ENCODE measurements at regions not wholly inside any gene's neighbourhood (a gene's known extent, or its start where the extent isn't known, plus 50 kb on each side); places are given as distances from the start of the nearest gene placed in this dataset.
"Not testable (repeated sequence)": the region's sequence is repeated elsewhere in the genome, so short reads cannot be mapped to it uniquely, and the experiment has no call there.

DNA sequence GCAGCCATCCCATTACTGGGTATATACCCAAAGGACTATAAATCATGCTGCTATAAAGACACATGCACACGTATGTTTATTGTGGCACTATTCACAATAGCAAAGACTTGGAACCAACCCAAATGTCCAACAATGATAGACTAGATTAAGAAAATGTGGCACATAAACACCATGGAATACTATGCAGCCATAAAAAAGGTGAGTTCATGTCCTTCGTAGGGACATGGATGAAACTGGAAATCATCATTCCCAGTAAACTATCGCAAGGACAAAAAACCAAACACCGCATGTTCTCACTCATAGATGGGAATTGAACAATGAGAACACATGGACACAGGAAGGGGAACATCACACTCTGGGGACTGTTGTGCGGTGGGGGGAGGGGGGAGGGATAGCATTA, 550.4 kb upstream of the ID2 start:
- DNase-seq = not testable (repeated sequence)

DNA sequence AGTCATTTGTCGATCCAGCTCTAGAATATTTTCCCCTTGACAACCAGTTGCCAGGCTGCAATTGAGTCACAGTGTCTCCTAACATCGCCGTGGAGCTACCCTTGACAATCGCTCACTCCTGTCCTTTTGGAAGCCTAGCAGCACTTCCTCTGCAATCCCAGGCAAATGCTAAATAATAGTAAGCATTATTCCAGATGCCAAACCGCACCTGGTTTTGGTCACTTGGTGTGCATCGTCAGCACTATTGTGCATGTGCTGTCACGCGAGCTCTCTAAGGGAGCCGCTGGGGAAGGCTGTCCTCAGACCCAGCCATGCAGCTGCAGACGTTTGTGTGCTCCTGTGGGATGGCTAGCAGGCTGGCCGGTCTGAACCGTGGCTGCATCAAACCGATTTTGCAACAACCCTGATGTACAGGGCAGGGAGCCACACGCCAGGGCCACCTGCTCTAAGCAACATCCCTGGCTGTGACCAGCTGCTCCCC, 549.5 kb upstream of the ID2 start:
- peak in 4 of 14 donors; percentile 43 to 59 (median 53) for DNase-seq

DNA sequence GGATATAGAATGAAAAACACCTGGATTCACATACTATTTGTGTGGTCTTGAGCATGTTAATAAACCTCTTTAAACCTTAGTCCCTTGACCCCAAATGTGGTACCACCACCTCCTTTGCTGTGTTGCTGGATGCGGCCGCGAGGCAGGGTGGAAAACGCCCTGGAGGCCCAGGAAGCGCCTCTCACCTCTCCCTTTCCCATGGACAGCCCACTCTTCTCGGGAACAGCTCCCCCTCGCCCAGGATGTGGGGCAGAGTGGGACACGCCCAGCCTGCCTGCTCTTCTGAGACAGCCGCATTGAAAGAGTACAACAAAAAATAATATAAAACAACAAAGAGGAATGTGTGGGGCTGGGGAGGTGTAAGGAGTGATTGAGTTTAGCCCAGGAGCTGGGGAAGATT, 549.0 kb upstream of the ID2 start:
- no peak for DNase-seq

DNA sequence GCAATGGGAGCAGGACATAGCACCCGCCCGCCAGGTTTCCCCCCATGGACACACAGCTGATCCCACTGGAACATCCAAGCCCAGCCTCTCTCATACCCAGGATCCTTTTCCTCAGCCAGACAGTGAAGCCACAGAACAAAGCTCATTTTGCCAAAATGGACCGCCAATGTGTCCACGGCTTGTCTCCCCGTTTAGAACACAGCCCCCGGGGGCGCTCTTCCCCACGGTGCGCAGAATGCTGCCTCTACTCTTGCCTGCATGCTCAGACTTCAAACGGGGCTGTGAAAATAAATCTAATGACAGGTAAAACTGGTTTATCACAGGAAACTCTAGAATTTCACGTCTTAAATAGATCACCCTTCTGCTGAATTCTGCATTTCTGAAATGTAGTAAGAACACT, 548.5 kb upstream of the ID2 start:
- DNase-seq = no peak

DNA sequence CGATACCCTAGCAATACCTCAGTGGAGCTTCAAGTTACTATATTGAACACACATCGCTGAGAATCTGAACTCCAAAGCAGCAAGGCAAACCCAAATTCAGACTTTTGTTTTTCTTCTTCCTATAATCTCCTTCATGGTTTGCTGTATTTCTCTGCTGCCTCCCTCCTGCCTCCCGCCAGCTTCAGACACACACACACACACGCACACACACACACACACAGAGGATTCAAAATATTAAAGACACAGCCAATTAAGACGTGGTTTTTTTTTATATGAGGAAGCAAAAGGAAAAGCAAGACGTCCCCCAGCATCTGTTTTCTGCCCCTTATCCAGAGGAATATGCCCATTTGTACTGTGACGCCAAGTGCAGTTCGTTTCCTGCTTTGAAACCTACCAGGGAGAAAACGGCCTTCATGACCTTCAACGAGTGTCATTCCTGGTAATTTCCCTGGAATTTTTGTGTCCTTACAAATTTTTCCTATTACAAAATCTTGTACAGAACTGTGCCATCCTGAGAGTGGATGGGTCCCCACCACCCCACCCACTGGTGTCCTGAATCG, 547.9 kb upstream of the ID2 start:
- no peak for DNase-seq

DNA sequence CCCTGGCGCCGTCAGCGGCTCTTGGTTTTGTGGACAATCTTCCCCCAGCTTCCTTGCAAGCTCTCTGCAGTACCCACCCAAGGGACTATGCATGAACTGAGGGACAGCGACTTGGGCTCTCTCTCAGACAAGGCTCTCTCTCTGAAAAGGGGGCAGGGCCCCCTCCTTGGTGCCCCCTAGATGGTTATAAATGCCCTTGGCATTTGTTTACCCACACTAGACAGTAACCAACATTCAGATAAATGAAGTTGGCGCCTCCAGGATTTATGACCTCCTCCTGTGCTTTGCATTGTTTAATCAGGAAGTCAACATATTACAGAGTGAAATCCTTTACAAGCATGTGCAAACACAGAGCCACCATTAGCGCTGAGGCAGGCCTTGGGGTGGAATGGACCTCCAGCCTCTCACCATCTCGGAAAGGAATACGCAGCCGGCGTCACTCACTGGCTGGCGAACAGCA, 547.4 kb upstream of the ID2 start:
- no peak for DNase-seq

DNA sequence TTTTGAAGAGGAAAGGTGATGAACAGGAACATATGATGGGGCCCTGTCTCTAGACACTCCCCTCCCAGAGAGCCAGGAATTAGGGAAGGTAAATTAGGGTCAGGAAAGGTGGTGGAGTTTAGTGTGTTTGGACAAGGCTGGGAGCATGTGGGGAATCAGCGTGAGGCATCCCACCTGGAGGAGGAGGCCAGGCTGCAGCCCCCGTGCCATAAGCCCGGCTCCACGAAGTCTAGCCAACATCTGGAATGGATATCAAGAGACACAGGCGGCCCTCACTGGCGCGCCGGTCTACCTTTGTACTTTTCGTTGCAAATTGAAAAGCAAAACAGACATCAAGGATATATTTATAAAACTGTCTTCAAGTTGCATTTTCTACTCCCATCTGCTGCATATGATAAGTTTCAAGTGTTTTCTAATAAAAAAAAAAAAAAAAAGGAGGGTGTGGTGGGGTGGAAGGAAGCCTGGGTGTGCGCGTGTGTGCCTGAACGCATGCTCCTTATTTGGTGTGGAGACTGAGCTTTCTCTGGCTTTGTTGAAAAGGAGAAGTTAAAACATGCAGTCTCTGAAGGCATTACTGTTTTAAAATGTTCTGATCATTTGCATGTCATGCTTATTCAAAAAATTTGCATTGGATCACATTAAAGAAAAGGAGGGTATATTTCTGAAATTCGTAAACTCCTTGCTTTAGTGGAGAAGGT, 546.7 kb upstream of the ID2 start:
- no peak for DNase-seq

GRCh38 chr2:8137801-8138200, 544.1 kb upstream of the ID2 start:
- DNase-seq = no peak

DNA sequence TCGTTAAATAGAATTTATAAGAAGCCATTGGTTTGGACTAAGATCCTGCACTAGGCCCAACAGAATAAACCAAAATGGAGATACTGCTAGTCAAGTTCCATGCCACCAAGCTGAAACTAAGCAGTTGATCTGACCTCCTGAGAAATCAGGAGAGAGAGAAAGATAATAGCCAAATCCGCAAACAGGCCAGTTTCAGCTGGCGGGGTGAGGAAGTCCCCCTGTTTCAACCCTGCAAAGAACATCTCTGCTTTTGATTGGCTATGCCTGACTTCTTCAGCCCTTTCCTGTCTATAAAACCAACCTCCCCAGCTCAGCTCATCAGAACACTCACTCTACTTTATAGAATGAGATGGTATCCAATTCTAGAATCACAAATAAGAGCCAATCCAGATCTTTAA, 543.3 kb upstream of the ID2 start:
- no peak for DNase-seq

DNA sequence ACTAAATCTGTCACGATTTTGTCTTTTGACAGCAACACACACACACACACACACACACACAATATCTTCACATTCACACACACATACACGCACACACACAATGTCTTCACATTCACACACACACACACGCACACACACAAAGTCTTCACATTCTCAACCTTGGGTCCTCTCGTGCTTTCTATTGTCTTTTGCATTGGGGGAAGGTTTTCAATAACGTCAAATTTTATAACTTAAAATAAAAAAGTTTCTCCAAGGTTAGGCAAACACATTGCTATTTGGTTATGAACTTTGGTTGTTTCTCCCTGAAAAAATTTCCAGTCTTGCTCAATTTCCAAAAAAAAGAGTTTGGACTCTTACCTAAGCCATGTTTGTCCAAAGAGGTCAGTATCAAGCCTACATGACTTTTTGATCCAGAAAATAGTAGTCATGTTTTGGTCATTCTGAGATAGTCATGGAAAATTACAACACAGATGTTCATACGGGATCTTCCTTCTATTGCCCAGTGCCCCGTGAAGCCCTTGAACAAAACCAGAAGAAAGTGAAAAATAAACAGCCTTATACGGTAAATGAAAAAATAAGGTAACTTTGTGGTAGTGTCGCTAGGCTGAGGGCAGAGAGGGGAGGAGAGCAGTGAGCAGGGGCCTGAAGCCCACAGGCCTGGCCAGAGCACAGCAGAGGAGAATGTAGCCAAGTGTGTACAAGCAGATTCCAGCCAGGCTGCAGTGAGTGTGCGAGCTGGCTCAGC, 542.8 kb upstream of the ID2 start:
- no peak for DNase-seq

DNA sequence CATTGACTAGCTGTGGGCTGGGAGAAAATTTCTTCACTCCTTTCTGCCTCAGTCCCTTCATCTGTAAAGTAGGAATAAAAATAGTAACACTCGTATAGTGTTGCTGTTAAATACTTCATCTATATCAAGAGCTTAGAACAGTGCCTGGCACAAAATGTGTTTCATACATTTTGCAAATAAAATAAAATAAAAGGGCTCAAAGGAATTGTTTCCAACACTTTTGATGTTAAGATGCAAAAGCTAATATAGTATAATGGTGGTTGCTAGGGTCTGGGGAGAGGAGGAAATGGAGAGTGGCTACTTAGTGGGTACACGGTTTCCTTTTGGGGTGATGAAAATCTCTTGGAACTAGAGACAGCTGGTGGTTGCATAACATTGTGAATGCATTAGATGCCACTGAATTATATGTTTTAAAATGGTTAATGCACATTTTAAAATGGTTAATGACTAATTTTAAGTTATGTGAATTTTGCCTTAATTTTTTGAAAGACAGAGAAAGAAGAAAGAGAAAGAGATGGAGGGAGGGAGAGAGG, 542.1 kb upstream of the ID2 start:
- no peak for DNase-seq

- no peak for DNase-seq
Measured at GRCh38 chr2:8141079-8141707, 540.7 kb upstream of the ID2 start.

DNA sequence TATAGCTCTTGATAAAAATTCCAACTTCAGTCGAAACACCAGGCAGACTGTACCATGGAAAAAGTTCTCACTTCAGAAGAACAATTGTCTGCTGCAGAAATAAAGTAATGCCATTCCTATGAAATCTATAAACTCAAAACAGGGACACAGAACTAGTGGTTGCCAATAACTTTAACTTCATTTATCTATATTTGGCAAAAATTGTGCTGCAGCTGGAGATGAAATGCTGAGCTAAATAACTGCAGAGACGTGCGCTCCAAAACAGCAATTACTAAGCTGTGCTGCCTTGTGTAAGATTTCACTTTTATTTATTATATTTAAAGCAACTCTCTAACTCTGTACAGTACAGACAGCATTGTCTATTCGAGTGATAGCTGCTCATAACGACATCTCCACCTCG, 540.1 kb upstream of the ID2 start:
- DNase-seq = no peak

GRCh38 chr2:8142461-8142860, 539.4 kb upstream of the ID2 start:
- no peak for DNase-seq

DNA sequence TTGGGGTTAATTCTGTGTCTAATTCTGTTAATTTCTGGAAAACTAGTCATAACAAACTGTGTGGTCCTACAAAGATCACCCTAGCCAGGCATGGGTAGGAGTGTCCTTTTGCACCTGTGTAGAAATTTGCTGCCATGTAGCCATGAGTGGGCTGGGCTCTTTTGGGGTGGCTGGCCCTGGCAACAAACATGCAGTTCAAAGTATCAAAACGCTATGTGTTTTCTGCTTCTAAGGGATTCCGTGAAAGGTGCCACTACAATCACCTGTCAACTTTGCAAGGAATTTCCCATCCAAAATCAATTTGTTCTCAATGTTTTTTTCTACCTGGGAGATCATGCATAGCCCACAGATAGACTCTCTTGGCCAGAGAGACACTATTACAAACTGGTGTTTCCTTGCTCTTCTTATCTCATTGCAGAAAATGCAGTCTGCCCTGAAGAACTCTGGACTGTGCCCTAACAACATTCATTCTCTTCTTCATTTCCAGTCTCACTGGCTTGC, 537.7 kb upstream of the ID2 start:
- DNase-seq = no peak

DNA sequence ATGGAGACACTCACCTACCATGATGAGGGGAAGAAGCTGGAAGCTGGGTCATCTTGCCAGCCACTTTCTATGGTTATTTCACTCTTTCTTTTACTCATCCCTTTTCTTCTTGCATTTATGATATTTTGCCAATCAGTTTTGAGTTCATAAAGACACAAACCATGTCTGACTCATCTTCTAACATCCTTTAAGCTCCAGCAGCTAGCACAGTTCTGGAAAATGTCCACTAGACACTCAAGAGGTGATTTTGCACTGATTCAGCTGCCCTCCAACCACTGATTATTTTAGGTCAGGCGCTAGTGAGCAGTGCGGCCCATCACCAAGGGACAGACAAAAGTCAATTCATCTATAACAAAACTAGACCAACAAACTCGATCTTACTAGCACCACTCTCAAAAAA, 537.1 kb upstream of the ID2 start:
- DNase-seq = no peak

DNA sequence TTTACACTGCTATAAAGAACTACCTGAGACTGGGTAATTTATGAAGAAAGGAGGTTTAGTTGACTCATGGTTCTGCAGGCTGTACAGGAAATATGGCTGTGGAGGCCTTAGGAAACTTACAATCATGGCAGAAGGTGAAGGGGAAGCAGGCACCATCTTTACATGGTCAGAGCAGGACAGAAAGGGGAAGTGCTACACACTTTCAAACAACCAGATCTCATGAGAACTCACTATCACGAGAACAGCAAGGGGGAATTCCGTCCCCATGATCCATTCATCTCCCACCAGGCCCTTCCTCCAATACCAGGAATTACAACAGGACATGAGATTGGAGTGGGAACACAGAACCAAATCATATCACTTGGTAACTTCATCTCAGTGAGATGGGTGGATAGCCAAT, 536.5 kb upstream of the ID2 start:
- DNase-seq = not testable (repeated sequence)

DNA sequence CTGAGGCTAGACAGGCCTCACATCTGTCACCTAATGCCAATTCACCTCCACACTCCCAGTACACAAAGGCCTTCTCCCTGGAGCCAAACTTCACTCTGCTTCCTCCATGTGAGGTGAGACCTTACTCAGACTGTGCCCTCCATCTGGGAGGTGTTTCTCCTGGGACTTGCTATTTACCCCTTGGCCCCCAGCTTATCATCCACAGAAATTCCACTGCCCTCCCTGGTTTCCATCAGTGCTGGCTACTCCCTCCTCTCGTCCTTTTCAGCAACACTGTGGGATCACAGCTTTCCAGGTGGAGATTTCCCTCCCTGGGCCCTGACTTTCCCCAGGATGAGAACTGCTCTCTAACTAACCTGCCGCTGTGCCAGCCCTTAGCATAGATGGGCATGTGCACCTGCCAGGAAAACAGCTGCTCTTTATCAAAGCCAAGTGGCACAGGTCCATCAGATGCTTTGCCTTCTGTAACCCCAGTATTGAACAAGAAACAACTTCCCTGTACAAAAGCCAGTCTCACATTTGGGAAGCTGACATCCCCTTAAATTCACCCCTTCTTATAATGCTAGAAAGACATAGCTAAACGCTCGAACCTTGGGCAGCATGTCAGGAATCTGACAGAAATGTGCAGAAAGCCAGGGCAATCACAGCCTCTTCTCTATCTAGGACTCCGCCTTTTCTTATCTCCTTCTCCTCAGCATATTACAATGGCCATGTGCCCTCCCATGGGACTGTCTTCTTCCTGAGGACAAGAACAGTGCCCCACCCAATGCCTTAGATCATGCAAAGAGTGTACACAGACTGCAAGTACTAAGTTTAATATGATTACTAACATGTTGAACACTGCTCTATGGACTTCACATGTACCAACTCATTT, 535.5 kb upstream of the ID2 start:
- no peak for DNase-seq

DNA sequence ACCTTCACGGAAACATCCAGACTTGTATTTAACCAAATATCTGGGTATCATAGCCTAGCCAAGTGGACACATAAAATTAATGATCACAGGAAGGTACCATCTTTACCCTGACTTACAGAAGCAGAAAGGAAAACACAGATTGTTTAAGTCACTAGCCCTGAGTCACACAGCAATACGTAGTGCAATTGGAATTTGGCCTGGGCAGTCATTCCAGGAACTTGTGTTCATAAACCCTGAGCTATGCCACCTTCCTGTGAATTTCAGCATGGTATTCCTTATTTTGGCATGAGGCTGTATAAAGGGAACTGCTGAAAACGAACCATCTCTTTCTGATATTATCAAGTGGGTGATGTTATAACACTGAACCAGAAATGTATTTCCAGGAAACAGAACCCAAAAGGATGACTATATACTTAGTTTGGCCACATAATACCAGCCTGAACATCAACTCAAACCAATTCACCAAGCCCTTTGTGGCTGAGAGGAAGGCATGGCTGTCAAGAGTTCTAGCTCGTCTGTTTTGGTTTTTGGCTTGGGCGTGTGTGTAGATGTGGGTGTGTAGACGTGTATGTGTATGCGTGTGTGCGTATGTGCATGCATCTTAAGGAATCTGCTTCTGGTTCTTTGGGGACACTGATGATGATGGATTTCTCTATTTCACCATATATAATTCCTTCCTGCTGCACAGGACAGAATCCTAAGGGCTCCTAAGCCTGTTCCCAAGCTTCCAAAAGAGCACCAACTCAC, 533.4 kb upstream of the ID2 start:
- DNase-seq = no peak

- no peak for DNase-seq
Measured at GRCh38 chr2:8149007-8149405, 532.9 kb upstream of the ID2 start.

GRCh38 chr2:8149985-8150539, 531.8 kb upstream of the ID2 start:
- DNase-seq = no peak
